AG09319 (cell line): ENCODE measurements at regions not wholly inside any gene's neighbourhood (a gene's known extent, or its start where the extent isn't known, plus 50 kb on each side); places are given as distances from the start of the nearest gene placed in this dataset.

ENCODE experiments used
- DNase-seq: peaks from one replicate; pipeline ENCODE4 v3.0.0-alpha.2; 2010; ENCODE audit warnings: low read depth; ENCODE audit errors: extremely low read depth
- TF ChIP-seq, protein P1 (sequence below): IDR thresholded peaks from 2 replicates; pipeline ENCODE4 v1.5.1; 2011; ENCODE audit warnings: low read depth, mild to moderate bottlenecking, inconsistent platforms, low read length, moderate library complexity

DNA sequence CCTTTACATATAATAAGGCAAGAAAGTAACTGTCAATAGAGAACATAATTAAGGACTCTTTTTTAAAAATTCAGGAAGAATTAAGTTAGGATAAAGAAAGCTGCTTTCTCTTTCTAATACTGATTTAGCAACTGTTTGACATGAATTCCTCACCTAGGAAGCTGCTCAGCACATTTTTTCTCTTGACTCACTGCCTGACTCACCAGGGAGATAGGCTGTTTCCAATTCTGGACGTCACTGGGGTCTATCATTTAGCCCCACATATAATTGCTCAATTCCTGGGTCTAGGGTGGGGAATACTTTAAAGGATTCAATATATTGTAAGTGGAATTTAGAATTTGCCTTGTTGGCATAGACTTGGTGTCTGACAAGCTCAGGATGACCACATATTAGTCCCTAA lies 50.8 kb upstream of the UGP2 start:
- TF ChIP-seq, protein P1, sequence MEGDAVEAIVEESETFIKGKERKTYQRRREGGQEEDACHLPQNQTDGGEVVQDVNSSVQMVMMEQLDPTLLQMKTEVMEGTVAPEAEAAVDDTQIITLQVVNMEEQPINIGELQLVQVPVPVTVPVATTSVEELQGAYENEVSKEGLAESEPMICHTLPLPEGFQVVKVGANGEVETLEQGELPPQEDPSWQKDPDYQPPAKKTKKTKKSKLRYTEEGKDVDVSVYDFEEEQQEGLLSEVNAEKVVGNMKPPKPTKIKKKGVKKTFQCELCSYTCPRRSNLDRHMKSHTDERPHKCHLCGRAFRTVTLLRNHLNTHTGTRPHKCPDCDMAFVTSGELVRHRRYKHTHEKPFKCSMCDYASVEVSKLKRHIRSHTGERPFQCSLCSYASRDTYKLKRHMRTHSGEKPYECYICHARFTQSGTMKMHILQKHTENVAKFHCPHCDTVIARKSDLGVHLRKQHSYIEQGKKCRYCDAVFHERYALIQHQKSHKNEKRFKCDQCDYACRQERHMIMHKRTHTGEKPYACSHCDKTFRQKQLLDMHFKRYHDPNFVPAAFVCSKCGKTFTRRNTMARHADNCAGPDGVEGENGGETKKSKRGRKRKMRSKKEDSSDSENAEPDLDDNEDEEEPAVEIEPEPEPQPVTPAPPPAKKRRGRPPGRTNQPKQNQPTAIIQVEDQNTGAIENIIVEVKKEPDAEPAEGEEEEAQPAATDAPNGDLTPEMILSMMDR, result no peak
- DNase-seq, result no peak

DNA sequence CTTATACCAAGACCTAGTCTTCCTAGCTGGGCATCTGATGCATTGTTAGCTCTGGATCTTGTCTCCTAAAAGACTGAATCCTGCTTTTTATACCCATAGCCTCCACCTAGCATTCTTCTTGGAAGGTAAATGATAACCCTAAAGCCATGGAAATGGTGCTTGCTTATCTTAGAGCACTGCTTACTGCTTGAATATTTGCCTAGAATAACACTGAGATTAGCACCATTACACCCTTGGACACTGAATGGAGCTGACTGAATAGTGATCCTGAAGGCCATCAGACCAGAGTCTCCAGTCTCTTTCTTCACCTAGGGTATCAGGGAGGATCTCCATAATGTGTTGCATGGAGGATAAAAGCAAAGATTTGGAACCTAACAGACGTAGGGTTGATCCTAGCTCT lies 50.3 kb upstream of the UGP2 start:
- TF ChIP-seq, protein P1, result no peak
- DNase-seq, result no peak
